GM12892 (cell line): ENCODE measurements at regions not wholly inside any gene's neighbourhood (a gene's known extent, or its start where the extent isn't known, plus 50 kb on each side); places are given as distances from the start of the nearest gene placed in this dataset.

ENCODE experiments used
- POLR2A ChIP-seq: IDR thresholded peaks from 2 replicates; pipeline ENCODE4 v1.6.1; 2011; ENCODE audit warnings: low read depth, low read length, control low read depth
- POLR2AphosphoS5 ChIP-seq: IDR thresholded peaks from 2 replicates; pipeline ENCODE4 v1.6.1; 2011; ENCODE audit warnings: low read depth, low read length, control low read depth

DNA sequence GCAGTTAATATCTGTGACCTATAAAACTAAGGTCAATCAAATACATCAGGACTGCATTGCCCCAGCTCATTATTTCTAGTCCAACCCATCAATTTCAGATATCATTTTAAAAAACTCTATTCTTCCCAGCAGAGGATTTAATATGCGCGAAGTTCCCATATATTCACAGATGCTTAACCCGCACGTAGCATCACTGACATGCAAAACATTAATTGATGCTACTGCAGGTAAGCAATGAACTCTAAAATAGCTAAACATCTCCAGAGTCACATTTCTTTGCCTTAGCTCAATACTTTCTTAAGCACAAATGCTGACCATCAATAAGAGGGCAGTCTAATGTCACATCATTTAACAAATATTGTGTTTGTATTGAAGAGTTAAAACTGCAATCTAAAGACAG, 586.6 kb upstream of the CDH18 start:
- TF ChIP-seq POLR2A (no peak), POLR2AphosphoS5 (no peak)
